Muscle layer of duodenum (tissue), 2 donors: ENCODE measurements at regions not wholly inside any gene's neighbourhood (a gene's known extent, or its start where the extent isn't known, plus 50 kb on each side); places are given as distances from the start of the nearest gene placed in this dataset.

Source experiments
- H3K27ac ChIP-seq: one replicate; pipeline ENCODE4 v1.7.0; 2013; ENCODE audit warnings: mild to moderate bottlenecking, low read length
- H3K27me3 ChIP-seq: one replicate; pipeline ENCODE4 v1.7.0; 2013; ENCODE audit warnings: low read depth, mild to moderate bottlenecking, control low read depth, low read length
- H3K36me3 ChIP-seq, 2 donors: one replicate each; pipeline ENCODE4 v1.7.0; 2013; ENCODE audit warnings: low read length in 2 of 2, control low read depth in 1 of 2, mild to moderate bottlenecking in 1 of 2; ENCODE audit not compliant: insufficient read depth in 2 of 2, control insufficient read depth in 1 of 2
- H3K4me1 ChIP-seq, 2 donors: one replicate each; pipeline ENCODE4 v1.7.0; 2013; ENCODE audit warnings: low read length in 2 of 2, mild to moderate bottlenecking in 2 of 2, control low read depth in 1 of 2, moderate library complexity in 1 of 2; ENCODE audit not compliant: insufficient read depth in 2 of 2, control insufficient read depth in 1 of 2
- H3K4me3 ChIP-seq, 2 donors: one replicate each; pipeline ENCODE4 v1.7.0; 2013; ENCODE audit warnings: low read length in 2 of 2, low read depth in 1 of 2, mild to moderate bottlenecking in 1 of 2
- H3K9me3 ChIP-seq, 2 donors: one replicate each; pipeline ENCODE4 v1.7.0; 2013; ENCODE audit warnings: low read length in 2 of 2, control low read depth in 1 of 2, mild to moderate bottlenecking in 1 of 2; ENCODE audit not compliant: control insufficient read depth in 1 of 2
- donor health status: healthy.

- H3K4me1 ChIP-seq, result no peaks in the 10 kb centered on the region
- no peaks in the 10 kb centered on the region for H3K36me3 ChIP-seq
- no peak overlapping the region for H3K27ac ChIP-seq
- no peaks in the 10 kb centered on the region for H3K27me3 ChIP-seq
- H3K4me3 ChIP-seq, result no peak overlapping the region
- peaks cover 3 to 17% of the 10 kb centered on the region in 2 donors for H3K9me3 ChIP-seq
Observed at GRCh38 chr10:93150990-93151547, 77.4 kb downstream of the CYP26A1 start.

DNA sequence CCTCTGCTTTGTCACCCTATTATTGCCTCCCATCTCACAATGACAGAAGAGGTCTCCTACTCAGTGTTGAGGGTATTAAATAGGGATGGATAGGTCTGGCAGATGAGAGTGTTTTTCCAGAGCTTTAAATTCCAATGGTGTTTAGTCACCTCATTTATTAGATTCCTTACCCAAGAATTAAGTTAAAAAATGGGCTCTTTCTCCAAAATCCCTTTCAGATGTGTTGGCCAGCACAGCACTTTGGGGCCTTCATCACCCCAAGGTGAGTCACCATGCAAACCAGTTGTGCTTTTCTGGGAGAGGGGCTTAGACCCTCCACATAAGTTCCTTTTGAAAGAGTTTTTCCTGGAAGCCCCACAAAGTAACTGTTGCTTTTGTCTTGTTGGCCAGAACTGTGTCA lies 78.4 kb downstream of the CYP26A1 start:
- Histone ChIP-seq H3K36me3 (no peaks in the 10 kb centered on the region), H3K27me3 (no peaks in the 10 kb centered on the region), H3K4me1 (no peaks in the 10 kb centered on the region), H3K27ac (no peak overlapping the region), H3K4me3 (no peak overlapping the region), H3K9me3 (peaks cover 3 to 17% of the 10 kb centered on the region in 2 donors)

DNA sequence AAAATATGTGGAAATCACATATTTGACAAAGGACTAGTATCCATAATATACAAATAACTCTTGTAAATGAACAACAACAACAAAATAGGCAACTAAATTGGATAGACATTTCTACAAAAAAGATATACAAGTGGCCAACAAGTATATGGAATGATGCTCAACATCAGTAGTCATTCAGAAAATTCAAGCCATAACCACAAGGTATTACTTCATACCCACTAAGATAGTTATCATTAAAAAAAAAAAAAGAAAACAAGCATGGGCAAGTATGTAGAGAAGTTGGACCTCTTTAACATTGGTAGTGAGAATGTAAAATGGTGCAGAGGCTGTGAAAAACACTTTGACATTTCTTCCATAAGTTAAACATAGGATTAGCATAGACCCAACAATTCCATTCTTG lies 80.8 kb downstream of the CYP26A1 start:
- no peaks in the 10 kb centered on the region for H3K36me3 ChIP-seq
- no peak overlapping the region for H3K4me3 ChIP-seq
- peaks cover 3 to 18% of the 10 kb centered on the region in 2 donors for H3K9me3 ChIP-seq
- H3K4me1 ChIP-seq, result no peaks in the 10 kb centered on the region
- no peaks in the 10 kb centered on the region for H3K27me3 ChIP-seq
- H3K27ac ChIP-seq, result no peak overlapping the region

- Histone ChIP-seq H3K27ac (no peak overlapping the region), H3K36me3 (no peaks in the 10 kb centered on the region), H3K9me3 (peaks cover 0 to 10% of the 10 kb centered on the region in 2 donors), H3K4me1 (no peaks in the 10 kb centered on the region), H3K27me3 (no peaks in the 10 kb centered on the region), H3K4me3 (no peak overlapping the region)
Observed at GRCh38 chr10:93160140-93160539, 86.4 kb downstream of the CYP26A1 start.

DNA sequence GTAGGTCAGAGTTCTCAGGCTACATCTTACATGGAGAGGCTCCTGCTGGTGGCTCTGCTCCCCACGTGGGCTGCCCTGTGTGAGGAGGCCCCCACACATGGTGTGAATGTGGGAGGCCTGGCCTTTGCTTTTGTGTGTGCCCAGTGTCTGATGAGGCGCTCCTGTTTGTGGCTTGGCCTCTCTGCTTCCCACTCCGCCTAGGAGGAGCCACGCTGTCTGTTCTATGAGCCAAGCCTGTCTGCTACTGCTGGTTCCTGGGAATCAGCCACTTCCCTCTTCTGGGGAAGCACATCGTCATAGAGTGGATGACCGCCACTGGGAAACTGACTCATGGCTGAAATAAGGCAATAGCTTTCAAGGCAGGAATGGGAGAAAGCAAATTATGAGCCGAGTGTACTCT lies 87.1 kb downstream of the CYP26A1 start:
- no peaks in the 10 kb centered on the region for H3K27me3 ChIP-seq
- H3K27ac ChIP-seq, result no peak overlapping the region
- no peaks in the 10 kb centered on the region for H3K4me1 ChIP-seq
- no peak overlapping the region for H3K4me3 ChIP-seq
- no peaks in the 10 kb centered on the region for H3K36me3 ChIP-seq
- peaks cover 0 to 5% of the 10 kb centered on the region in 2 donors for H3K9me3 ChIP-seq

DNA sequence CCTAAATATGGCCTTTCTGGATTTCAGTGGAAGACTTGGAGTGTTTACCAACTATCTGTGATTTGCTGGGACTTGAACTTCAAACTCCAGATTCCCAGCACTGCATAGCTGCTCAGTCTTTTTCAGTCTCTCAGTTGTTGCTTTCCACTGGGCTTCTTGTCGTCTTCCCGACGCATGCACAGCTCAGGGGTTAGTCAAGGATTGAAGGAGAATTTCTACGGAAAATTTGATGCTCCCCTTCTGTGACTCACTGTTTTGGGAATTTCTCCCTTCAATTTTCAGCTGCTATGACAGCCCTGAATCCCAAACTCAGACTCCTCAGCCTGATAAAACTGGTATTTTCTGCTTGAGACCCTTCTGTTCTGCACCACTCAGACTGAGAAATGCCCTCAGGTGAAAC lies 91.7 kb downstream of the CYP26A1 start:
- H3K4me1 ChIP-seq, result no peaks in the 10 kb centered on the region
- peaks cover 0 to 3% of the 10 kb centered on the region in 2 donors for H3K9me3 ChIP-seq
- no peak overlapping the region for H3K27ac ChIP-seq
- no peaks in the 10 kb centered on the region for H3K27me3 ChIP-seq
- no peaks in the 10 kb centered on the region for H3K36me3 ChIP-seq
- H3K4me3 ChIP-seq, result no peak overlapping the region

DNA sequence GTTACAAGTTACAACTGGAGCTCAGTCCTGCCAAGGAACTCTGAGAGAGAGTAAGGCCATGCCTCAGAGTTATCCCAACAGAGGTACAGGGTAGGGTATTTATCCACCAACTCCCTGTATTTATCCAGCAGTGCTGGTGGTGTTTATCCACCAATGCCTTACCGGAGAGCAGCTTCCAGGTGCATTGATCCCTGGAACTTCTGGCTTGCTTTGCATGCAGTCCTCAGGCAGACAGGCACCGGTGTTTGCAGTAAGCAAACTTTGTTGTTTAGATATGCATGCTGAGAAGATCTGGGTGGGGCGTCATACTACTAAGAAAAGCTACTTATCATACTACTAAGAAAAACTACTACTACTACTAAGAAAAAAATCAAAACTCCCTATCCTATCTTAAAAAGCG lies 92.4 kb downstream of the CYP26A1 start:
- Histone ChIP-seq H3K27me3 (no peaks in the 10 kb centered on the region), H3K36me3 (no peaks in the 10 kb centered on the region), H3K4me1 (no peaks in the 10 kb centered on the region), H3K4me3 (no peak overlapping the region), H3K9me3 (peaks cover 0 to 3% of the 10 kb centered on the region in 2 donors), H3K27ac (no peak overlapping the region)

DNA sequence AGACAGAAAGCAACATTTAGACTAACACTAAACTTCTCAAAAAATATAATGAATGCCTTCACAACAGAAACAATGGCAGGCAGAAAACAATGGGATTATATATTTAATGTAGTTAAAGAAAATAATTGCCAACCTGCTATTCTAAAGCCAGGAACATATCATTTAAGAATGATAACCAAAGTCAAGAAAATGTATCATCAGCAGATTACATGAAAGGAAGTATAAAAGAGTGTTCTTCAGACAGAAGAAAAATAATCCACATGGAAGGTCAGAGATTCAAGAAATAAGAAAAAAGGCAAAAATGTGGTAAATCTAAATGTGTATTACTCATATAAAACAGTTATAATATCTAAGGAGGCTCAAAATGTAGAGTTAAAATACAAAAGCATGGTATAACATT lies 98.1 kb downstream of the CYP26A1 start:
- Histone ChIP-seq H3K4me1 (no peaks in the 10 kb centered on the region), H3K36me3 (no peaks in the 10 kb centered on the region), H3K4me3 (no peak overlapping the region), H3K27me3 (no peaks in the 10 kb centered on the region), H3K27ac (no peak overlapping the region), H3K9me3 (peaks cover 0 to 6% of the 10 kb centered on the region in 2 donors)

DNA sequence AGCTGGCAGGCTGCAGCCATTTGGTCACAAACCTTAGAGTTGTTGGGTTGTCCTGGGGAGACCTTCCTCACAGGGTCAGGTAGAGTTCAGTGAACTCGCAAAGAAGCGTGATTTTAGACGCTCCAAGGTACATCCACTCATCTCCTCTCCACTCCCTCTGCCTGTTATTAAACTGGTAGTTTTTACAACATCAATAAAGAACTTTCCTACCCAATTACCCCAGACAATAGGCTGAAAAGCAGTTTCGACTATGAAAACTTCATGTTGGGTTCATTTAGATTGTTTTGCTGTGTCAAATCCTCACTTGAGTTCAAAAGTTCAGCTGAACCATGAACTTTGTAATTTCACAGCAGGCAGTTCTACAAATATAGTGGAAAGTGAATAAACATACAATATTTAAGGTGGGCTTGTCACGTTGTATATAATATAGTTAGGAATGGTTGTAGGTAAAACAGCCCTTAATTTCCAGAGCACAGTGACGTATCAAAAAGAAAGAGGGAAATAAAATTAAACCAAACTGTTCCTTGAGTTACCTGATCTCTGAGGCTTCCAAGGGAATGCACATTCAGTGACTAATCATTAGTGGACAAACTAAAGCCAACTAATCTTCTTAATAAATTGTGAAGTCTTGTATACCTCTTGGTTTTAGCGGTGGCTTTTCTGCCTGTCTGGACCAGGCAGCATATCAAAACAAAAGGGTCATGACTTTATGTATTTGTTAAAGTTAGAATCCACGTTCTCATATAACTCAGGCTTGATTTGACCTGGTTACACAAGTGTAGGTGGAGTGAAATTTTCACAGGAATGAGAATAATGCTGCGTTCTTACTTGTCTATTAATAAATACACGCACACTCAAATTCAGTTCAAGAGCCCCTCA lies 100.5 kb downstream of the CYP26A1 start:
- no peak overlapping the region for H3K27ac ChIP-seq
- no peaks in the 10 kb centered on the region for H3K27me3 ChIP-seq
- no peaks in the 10 kb centered on the region for H3K4me1 ChIP-seq
- H3K9me3 ChIP-seq, result peaks cover 0 to 6% of the 10 kb centered on the region in 2 donors
- H3K36me3 ChIP-seq, result no peaks in the 10 kb centered on the region
- no peak overlapping the region for H3K4me3 ChIP-seq

- Histone ChIP-seq H3K27me3 (no peaks in the 10 kb centered on the region), H3K27ac (no peak overlapping the region), H3K4me1 (no peaks in the 10 kb centered on the region), H3K9me3 (peaks cover 0 to 3% of the 10 kb centered on the region in 2 donors), H3K36me3 (no peaks in the 10 kb centered on the region), H3K4me3 (no peak overlapping the region)
Observed at GRCh38 chr10:93175490-93175889, 101.8 kb downstream of the CYP26A1 start.

DNA sequence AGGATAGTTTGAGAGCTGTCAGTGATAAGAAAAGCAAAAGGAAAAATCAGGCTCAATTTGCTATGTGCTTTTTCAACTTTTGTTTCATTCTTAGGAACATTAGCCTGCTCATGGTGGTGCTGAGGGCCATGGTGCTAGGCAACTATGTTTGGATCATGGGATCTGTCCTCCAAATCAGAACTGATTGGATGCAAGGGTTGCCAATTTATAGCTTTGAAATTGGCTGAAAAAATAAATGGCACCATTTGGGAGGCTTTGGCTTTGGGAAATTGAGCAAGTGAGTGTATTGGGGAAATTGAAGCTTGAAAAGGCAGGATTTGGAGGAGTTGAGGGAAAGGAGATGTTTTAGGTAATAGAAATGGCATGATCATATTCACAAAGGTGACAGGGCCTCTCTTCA lies 103.8 kb downstream of the CYP26A1 start:
- Histone ChIP-seq H3K27ac (no peak overlapping the region), H3K4me3 (no peak overlapping the region), H3K9me3 (no peaks in the 10 kb centered on the region), H3K4me1 (no peaks in the 10 kb centered on the region), H3K27me3 (no peaks in the 10 kb centered on the region), H3K36me3 (no peaks in the 10 kb centered on the region)
